DND-41 (cell line): ENCODE measurements at regions not wholly inside any gene's neighbourhood (a gene's known extent, or its start where the extent isn't known, plus 50 kb on each side); places are given as distances from the start of the nearest gene placed in this dataset.

ENCODE experiments used
- EZH2 ChIP-seq: IDR thresholded peaks from 3 replicates; pipeline ENCODE4 v1.6.1; 2012; ENCODE audit warnings: borderline replicate concordance, low read depth, mild to moderate bottlenecking, moderate library complexity, low read length, inconsistent platforms; ENCODE audit not compliant: severe bottlenecking
- TF ChIP-seq, protein P1 (sequence below): IDR thresholded peaks from 2 replicates; pipeline ENCODE4 v1.5.1; 2012; ENCODE audit warnings: borderline replicate concordance, low read length, moderate library complexity, mild to moderate bottlenecking; ENCODE audit not compliant: poor library complexity, severe bottlenecking; ENCODE audit errors: extremely low read depth

DNA sequence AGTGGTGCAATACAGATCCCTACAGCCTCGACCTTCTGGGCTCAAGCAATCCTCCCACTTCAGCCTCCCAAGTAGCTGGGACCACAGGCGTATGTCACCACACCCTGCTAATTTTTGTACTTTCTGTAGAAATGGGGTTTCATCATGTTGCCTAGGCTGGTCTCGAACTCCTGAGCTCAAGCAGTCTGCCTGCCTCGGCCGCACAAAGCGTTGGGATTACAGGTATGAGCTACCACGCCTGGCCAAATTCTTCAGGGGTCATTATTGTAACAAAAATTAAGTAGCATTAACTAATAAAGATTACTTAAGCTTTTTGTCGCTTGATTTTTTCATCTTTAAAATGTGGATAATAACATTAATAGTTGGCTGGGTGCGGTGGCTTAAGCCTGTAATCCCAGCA lies 195.3 kb upstream of the IER5L start:
- TF ChIP-seq, protein P1, sequence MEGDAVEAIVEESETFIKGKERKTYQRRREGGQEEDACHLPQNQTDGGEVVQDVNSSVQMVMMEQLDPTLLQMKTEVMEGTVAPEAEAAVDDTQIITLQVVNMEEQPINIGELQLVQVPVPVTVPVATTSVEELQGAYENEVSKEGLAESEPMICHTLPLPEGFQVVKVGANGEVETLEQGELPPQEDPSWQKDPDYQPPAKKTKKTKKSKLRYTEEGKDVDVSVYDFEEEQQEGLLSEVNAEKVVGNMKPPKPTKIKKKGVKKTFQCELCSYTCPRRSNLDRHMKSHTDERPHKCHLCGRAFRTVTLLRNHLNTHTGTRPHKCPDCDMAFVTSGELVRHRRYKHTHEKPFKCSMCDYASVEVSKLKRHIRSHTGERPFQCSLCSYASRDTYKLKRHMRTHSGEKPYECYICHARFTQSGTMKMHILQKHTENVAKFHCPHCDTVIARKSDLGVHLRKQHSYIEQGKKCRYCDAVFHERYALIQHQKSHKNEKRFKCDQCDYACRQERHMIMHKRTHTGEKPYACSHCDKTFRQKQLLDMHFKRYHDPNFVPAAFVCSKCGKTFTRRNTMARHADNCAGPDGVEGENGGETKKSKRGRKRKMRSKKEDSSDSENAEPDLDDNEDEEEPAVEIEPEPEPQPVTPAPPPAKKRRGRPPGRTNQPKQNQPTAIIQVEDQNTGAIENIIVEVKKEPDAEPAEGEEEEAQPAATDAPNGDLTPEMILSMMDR: no peak
- TF ChIP-seq EZH2: no peak
